IMR-90 (cell line): ENCODE measurements at regions not wholly inside any gene's neighbourhood (a gene's known extent, or its start where the extent isn't known, plus 50 kb on each side); places are given as distances from the start of the nearest gene placed in this dataset.

Experiments used
- ATAC-seq: fragments of 200-7000 bp; cut with Tn5 transposase; 2 replicates; pipeline ENCODE4 v1.9.1; 2020; ENCODE audit warnings: low read depth, mild to moderate bottlenecking, moderate library complexity
- BruUV-seq: library from RNA; stranded (reverse); fragments of 400-500 nt; replicated peaks from 2 replicates; lab custom pipeline; 2021; lab: Mats Ljungman, UMichigan
- CTCF ChIA-PET: fragments of 300-600 bp; formaldehyde crosslinking; extraction: SDS; loops from one replicate; lab custom pipeline; 2021; ENCODE audit warnings: antibody characterized with exemption; lab: Yijun Ruan, JAX
- POLR2A ChIA-PET: fragments of 300-600 bp; sonication (Branson Sonifier 250); formaldehyde crosslinking; loops from one replicate; lab custom pipeline; 2022; ENCODE audit warnings: antibody characterized with exemption; ENCODE audit not compliant: unreplicated experiment; lab: Charles Lee
- DNase-seq: peaks from one replicate; pipeline ENCODE4 v3.0.0; 2013
- H2AFZ ChIP-seq: replicated peaks from 2 replicates; pipeline ENCODE3; 2013; ENCODE audit warnings: low read length, mild to moderate bottlenecking; ENCODE audit not compliant: poor library complexity
- H2AK5ac ChIP-seq: 2 replicates; pipeline ENCODE4 v1.6.1; 2013; ENCODE audit warnings: low read depth, low read length, inconsistent platforms
- H2AK9ac ChIP-seq: replicated peaks from 2 replicates; pipeline ENCODE3; 2013; ENCODE audit warnings: mild to moderate bottlenecking, low read depth, low read length, moderate library complexity; ENCODE audit not compliant: poor library complexity
- H2BK120ac ChIP-seq: 2 replicates; pipeline ENCODE4 v1.6.1; 2013; ENCODE audit warnings: low read depth, low read length, inconsistent platforms
- H2BK15ac ChIP-seq: 3 replicates; pipeline ENCODE4 v1.6.1; 2013; ENCODE audit warnings: low read depth, low read length, inconsistent platforms
- H2BK20ac ChIP-seq: 2 replicates; pipeline ENCODE4 v1.6.1; 2013; ENCODE audit warnings: low read depth, mild to moderate bottlenecking, inconsistent platforms, low read length, moderate library complexity
- H2BK5ac ChIP-seq: 2 replicates; pipeline ENCODE4 v1.6.1; 2013; ENCODE audit warnings: mild to moderate bottlenecking, low read depth, low read length, inconsistent platforms; ENCODE audit not compliant: poor library complexity, severe bottlenecking
- H3K14ac ChIP-seq: replicated peaks from 2 replicates; pipeline ENCODE4 v1.6.1; 2013; ENCODE audit warnings: low read depth, low read length, inconsistent platforms
- H3K18ac ChIP-seq: 2 replicates; pipeline ENCODE4 v1.6.1; 2013; ENCODE audit warnings: low read depth, low read length, control low read depth
- H3K23ac ChIP-seq: 2 replicates; pipeline ENCODE4 v1.6.1; 2013; ENCODE audit warnings: low read depth, low read length, inconsistent platforms
- H3K27ac ChIP-seq: 2 replicates; pipeline ENCODE4 v1.5.1; 2013; ENCODE audit warnings: mild to moderate bottlenecking, control low read depth, low read length; ENCODE audit not compliant: insufficient read depth
- H3K27me3 ChIP-seq: 2 replicates; pipeline ENCODE4 v1.6.1; 2013; ENCODE audit warnings: low read length; ENCODE audit not compliant: control insufficient read depth, insufficient read depth
- H3K36me3 ChIP-seq: 2 replicates; pipeline ENCODE4 v1.6.1; 2013; ENCODE audit warnings: low read length, mixed read lengths; ENCODE audit not compliant: control insufficient read depth, insufficient read depth
- H3K4ac ChIP-seq: 2 replicates; pipeline ENCODE4 v1.6.1; 2013; ENCODE audit warnings: low read depth, low read length, inconsistent platforms
- H3K4me1 ChIP-seq: 2 replicates; pipeline ENCODE4 v1.6.1; 2013; ENCODE audit warnings: low read length, mixed read lengths; ENCODE audit not compliant: control insufficient read depth, insufficient read depth
- H3K4me2 ChIP-seq: 2 replicates; pipeline ENCODE4 v1.6.1; 2013; ENCODE audit warnings: low read depth, mild to moderate bottlenecking, control low read depth, low read length, moderate library complexity
- H3K4me3 ChIP-seq: 2 replicates; pipeline ENCODE4 v1.5.1; 2013; ENCODE audit warnings: low read depth, mild to moderate bottlenecking, control low read depth, low read length, moderate library complexity; ENCODE audit not compliant: insufficient read depth
- H3K56ac ChIP-seq: 2 replicates; pipeline ENCODE4 v1.6.1; 2013; ENCODE audit warnings: low read length, inconsistent platforms; ENCODE audit not compliant: insufficient read depth; ENCODE audit errors: extremely low read depth
- H3K79me1 ChIP-seq, 2 experiments: 2 replicates each; pipeline ENCODE4 v1.6.1; 2013; ENCODE audit warnings: low read length in 2 of 2, inconsistent platforms in 1 of 2, low read depth in 1 of 2
- H3K9ac ChIP-seq: 2 replicates; pipeline ENCODE4 v1.6.1; 2013; ENCODE audit warnings: low read depth, low read length, control low read depth
- H3K9me1 ChIP-seq: 2 replicates; pipeline ENCODE4 v1.6.1; 2013; ENCODE audit warnings: low read length, inconsistent platforms; ENCODE audit not compliant: insufficient read depth
- H3K9me3 ChIP-seq: 2 replicates; pipeline ENCODE4 v1.6.1; 2013; ENCODE audit warnings: low read length; ENCODE audit not compliant: control insufficient read depth, insufficient read depth
- H4K20me1 ChIP-seq: 2 replicates; pipeline ENCODE4 v1.6.1; 2013; ENCODE audit warnings: low read length, inconsistent platforms; ENCODE audit not compliant: insufficient read depth
- H4K5ac ChIP-seq: 2 replicates; pipeline ENCODE4 v1.6.1; 2013; ENCODE audit warnings: mild to moderate bottlenecking, low read depth, low read length, control low read depth
- H4K8ac ChIP-seq, 2 experiments: 2 replicates each; pipeline ENCODE4 v1.6.1; 2013; ENCODE audit warnings: low read depth in 2 of 2, low read length in 2 of 2, control low read depth in 1 of 2, inconsistent platforms in 1 of 2
- H4K91ac ChIP-seq: 2 replicates; pipeline ENCODE4 v1.6.1; 2013; ENCODE audit warnings: low read depth, low read length, inconsistent platforms; ENCODE audit not compliant: insufficient read depth
- BHLHE40 ChIP-seq: fragments of 150-350 bp; IDR thresholded peaks from 2 replicates; pipeline ENCODE4 v1.6.1; 2016; ENCODE audit warnings: mild to moderate bottlenecking, low read depth, low read length
- CEBPB ChIP-seq: IDR thresholded peaks from 2 replicates; pipeline ENCODE4 v1.6.1; 2012; ENCODE audit warnings: low read depth, low read length, improper control_type of control experiment
- CHD1 ChIP-seq: IDR thresholded peaks from 2 replicates; pipeline ENCODE4 v1.6.1; 2012; ENCODE audit warnings: low read depth, low read length, improper control_type of control experiment
- CTCF ChIP-seq: conservative IDR thresholded peaks from 2 replicates; pipeline ENCODE4 v1.5.1; 2012; ENCODE audit warnings: mild to moderate bottlenecking, low read depth, low read length, improper control_type of control experiment
- ELK1 ChIP-seq: fragments of 150-350 bp; IDR thresholded peaks from 2 replicates; pipeline ENCODE4 v1.6.1; 2016; ENCODE audit warnings: low read depth, mild to moderate bottlenecking, low read length, moderate library complexity, borderline replicate concordance
- FOS ChIP-seq: fragments of 150-350 bp; IDR thresholded peaks from 2 replicates; pipeline ENCODE4 v1.6.1; 2016; ENCODE audit warnings: low read depth, low read length
- MAFK ChIP-seq: IDR thresholded peaks from 2 replicates; pipeline ENCODE4 v1.6.1; 2012; ENCODE audit warnings: low read depth, low read length, improper control_type of control experiment
- MAZ ChIP-seq: IDR thresholded peaks from 2 replicates; pipeline ENCODE4 v1.6.1; 2012; ENCODE audit warnings: low read depth, mild to moderate bottlenecking, low read length, improper control_type of control experiment, moderate library complexity, borderline replicate concordance
- MXI1 ChIP-seq: IDR thresholded peaks from 2 replicates; pipeline ENCODE4 v1.6.1; 2012; ENCODE audit warnings: low read depth, mild to moderate bottlenecking, low read length, moderate library complexity, borderline replicate concordance
- NFE2L2 ChIP-seq: fragments of 150-350 bp; IDR thresholded peaks from 2 replicates; pipeline ENCODE4 v1.6.1; 2016; ENCODE audit warnings: low read depth, mild to moderate bottlenecking, low read length
- POLR2A ChIP-seq: IDR thresholded peaks from 2 replicates; pipeline ENCODE4 v1.6.1; 2012; ENCODE audit warnings: mild to moderate bottlenecking, low read depth, low read length
- RCOR1 ChIP-seq: IDR thresholded peaks from 2 replicates; pipeline ENCODE4 v1.6.1; 2012; ENCODE audit warnings: mild to moderate bottlenecking, low read length, improper control_type of control experiment; ENCODE audit not compliant: insufficient replicate concordance
- SMC3 ChIP-seq: fragments of 150-350 bp; IDR thresholded peaks from 2 replicates; pipeline ENCODE4 v1.6.1; 2016; ENCODE audit warnings: low read depth, mild to moderate bottlenecking, antibody characterized with exemption, low read length, moderate library complexity
- USF2 ChIP-seq: fragments of 150-350 bp; IDR thresholded peaks from 2 replicates; pipeline ENCODE4 v1.6.1; 2017; ENCODE audit warnings: mild to moderate bottlenecking, antibody characterized with exemption, low read length, low read depth
- WGBS, 2 experiments: methylation state at CpG; one replicate each; pipeline versions ENCODE4 v1.1.5 to v1.1.7; 2013; ENCODE audit warnings: missing lambda C conversion rate in 2 of 2; ENCODE audit not compliant: insufficient read length in 1 of 2; ENCODE audit errors: extremely low coverage in 2 of 2; 5-methylcytosine and 5-hydroxymethylcytosine counted together
- dilution Hi-C: fragments of 300-500 bp; cut with HindIII; formaldehyde crosslinking; loops from one replicate; pipeline ENCODE4 v1.14.3; 2018; ENCODE audit warnings: low sequenced_read_pairs; ENCODE audit not compliant: unreplicated experiment
- in situ Hi-C: fragments of 300-500 bp; cut with MboI; formaldehyde crosslinking; loops from 3 replicates; pipeline ENCODE4 v1.14.3; 2019; ENCODE audit warnings: low sequenced_read_pairs, inconsistent platforms, mixed read lengths
- intact Hi-C: fragments of 100-400 bp; cut with micrococcal nuclease; formaldehyde crosslinking; loops from 2 replicates; pipeline ENCODE4 v1.10.0; 2022

GRCh38 chr20:39658662-39659409 lies 696.7 kb downstream of the DHX35 start:
- Histone ChIP-seq H4K91ac (no peak overlapping the region), H3K79me1 (no peaks in the 10 kb centered on the region), H3K9me1 (no peaks in the 10 kb centered on the region), H3K9ac (no peak overlapping the region), H3K18ac (no peak overlapping the region), H2BK5ac (no peak overlapping the region), H4K20me1 (no peaks in the 10 kb centered on the region), H2AFZ (no peak overlapping the region), H3K4ac (no peak overlapping the region), H3K4me3 (no peak overlapping the region), H3K14ac (no peak overlapping the region), H3K4me1 (no peaks in the 10 kb centered on the region), H2BK120ac (no peak overlapping the region), H2AK9ac (no peak overlapping the region), H4K5ac (no peak overlapping the region), H2BK15ac (no peak overlapping the region), H3K27ac (no peak overlapping the region), H4K8ac (no peak overlapping the region), H3K9me3 (peaks cover 3% of the 10 kb centered on the region; the same call in 1 of the 2 replicates), H3K4me2 (no peak overlapping the region), H2BK20ac (no peak overlapping the region), H3K27me3 (no peaks in the 10 kb centered on the region), H2AK5ac (no peak overlapping the region), H3K56ac (no peak overlapping the region), H3K36me3 (no peaks in the 10 kb centered on the region), H3K23ac (no peak overlapping the region)
- ChIA-PET POLR2A (no interaction called here), CTCF (no interaction called here)
- dilution Hi-C loops (no loop called here), intact Hi-C loops (no loop called here), in situ Hi-C loops (no loop called here)
- no TSS peak for BruUV-seq
- no peak for TF ChIP-seq CTCF
- TF ChIP-seq NFE2L2, result no peak
- no peak for TF ChIP-seq CEBPB
- no peak for TF ChIP-seq MXI1
- no peak for TF ChIP-seq ELK1
- no peak for TF ChIP-seq POLR2A
- TF ChIP-seq USF2, result no peak
- no peak for TF ChIP-seq MAZ
- no peak for TF ChIP-seq FOS
- TF ChIP-seq CHD1, result no peak
- no peak for TF ChIP-seq RCOR1
- no peak for TF ChIP-seq MAFK
- no peak for TF ChIP-seq SMC3
- no peak for TF ChIP-seq BHLHE40
- DNase-seq (no peak), ATAC-seq (no peak)
- WGBS, 2 experiments, result 68% methylated on average over 4 of the region's 9 CpGs; no CpG with 5 or more reads in 1 of the 2 experiments
